ENCODE measurements at regions not wholly inside any gene's neighbourhood (a gene's known extent, or its start where the extent isn't known, plus 50 kb on each side); places are given as distances from the start of the nearest gene placed in this dataset.

DNA sequence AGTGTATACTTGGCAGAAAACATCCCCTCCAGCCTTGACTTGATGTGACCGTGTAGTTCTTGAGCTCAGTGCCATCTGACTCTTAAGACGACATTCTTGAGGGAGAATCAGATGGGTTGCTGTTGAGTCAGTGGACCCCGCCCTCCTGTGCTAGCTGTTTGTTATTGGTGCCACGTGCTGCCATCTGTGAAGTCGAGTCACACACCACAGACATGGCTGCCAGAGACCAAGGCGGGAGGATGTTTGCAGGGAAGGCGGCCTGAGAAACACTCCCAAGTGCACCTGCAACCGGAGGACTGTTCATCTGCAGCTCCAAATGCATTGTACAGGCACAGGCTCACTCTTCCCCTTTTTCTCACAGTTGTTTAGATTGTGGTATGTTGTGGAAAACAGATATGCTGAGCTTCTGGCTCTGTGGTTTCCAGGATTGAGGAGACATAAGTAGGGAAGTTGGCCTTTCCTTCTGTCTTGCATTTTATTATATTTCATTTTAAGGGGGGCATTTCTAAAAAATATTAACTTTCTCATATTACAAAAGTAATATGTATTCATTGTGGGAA, 345.3 kb upstream of the ZFP64 start:
- no peak overlapping the region for H3K4me3 ChIP-seq
- no peaks in the 10 kb centered on the region for H3K4me1 ChIP-seq
- TF ChIP-seq CTCF (IDR thresholded peaks at IDR 0.05): no peak
- intact Hi-C loops (cut with DNase I): no loop called here
- ATAC-seq (no peak), DNase-seq (no peak)
- no peak overlapping the region for H3K27ac ChIP-seq
- H3K36me3 ChIP-seq: no peaks in the 10 kb centered on the region
- no peaks in the 10 kb centered on the region for H3K27me3 ChIP-seq (ENCODE audit: low read depth)
- no peaks in the 10 kb centered on the region for H3K9me3 ChIP-seq

- Histone ChIP-seq H3K4me3 (no peak overlapping the region), H3K36me3 (no peaks in the 10 kb centered on the region), H3K27ac (no peak overlapping the region), H3K4me1 (no peaks in the 10 kb centered on the region), H3K9me3 (no peaks in the 10 kb centered on the region), H3K27me3 (ENCODE audit: low read depth) (no peaks in the 10 kb centered on the region)
- DNase-seq: no peak
- intact Hi-C loops (cut with DNase I): no loop called here
- no peak for TF ChIP-seq CTCF (IDR thresholded peaks at IDR 0.05)
- ATAC-seq: no peak
These were observed 344.5 kb upstream of the ZFP64 start for GRCh38 chr20:52536040-52536439.

DNA sequence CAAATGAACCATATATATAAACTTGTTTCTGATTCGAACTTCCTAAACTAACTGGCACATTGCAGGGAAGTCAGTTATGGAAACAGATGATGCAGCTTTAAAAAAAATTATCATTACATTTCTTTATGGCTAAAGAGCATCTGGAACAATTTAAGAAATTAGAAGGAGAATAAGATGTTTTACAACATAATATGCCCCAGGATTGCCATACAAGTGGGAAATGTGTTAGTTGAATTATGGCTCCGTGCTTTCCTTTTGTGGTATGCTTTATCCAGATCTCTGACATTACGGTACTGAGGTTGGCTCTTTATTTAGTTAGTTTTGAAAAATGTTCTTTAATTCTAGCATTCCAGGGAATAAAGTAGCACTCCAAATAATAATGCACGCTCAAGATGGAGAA, 343.0 kb upstream of the ZFP64 start:
- intact Hi-C loops (cut with DNase I): no loop called here
- TF ChIP-seq CTCF (IDR thresholded peaks at IDR 0.05): no peak
- no peaks in the 10 kb centered on the region for H3K27me3 ChIP-seq (ENCODE audit: low read depth)
- ATAC-seq: no peak
- no peaks in the 10 kb centered on the region for H3K36me3 ChIP-seq
- H3K4me3 ChIP-seq: no peak overlapping the region
- no peaks in the 10 kb centered on the region for H3K4me1 ChIP-seq
- no peaks in the 10 kb centered on the region for H3K9me3 ChIP-seq
- H3K27ac ChIP-seq: no peak overlapping the region
- no peak for DNase-seq

DNA sequence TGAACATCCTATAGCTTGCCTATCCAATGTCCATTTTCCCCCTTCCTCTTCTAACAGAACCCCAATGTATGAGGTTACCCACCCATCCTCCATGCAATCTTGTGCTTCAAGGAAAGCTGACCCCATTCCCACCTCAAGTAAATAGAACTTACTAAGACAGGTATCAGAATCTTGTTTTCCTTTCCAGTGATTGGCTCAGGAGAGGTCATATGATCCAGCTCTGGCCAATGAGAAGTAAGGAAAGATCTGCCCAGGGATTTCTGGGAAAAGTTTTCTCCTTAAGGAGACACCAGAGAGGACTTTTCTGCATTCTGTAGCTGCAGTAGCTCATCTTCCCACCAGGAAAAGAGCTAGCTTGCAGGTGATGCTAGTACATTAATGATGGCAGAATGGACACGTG, 341.8 kb upstream of the ZFP64 start:
- Histone ChIP-seq H3K4me1 (no peaks in the 10 kb centered on the region), H3K4me3 (no peak overlapping the region), H3K27me3 (ENCODE audit: low read depth) (no peaks in the 10 kb centered on the region), H3K9me3 (no peaks in the 10 kb centered on the region), H3K36me3 (no peaks in the 10 kb centered on the region), H3K27ac (no peak overlapping the region)
- no peak for TF ChIP-seq CTCF (IDR thresholded peaks at IDR 0.05)
- ATAC-seq (no peak), DNase-seq (no peak)
- intact Hi-C loops (cut with DNase I): no loop called here

GRCh38 chr20:52532674-52533073, 341.1 kb upstream of the ZFP64 start:
- no peaks in the 10 kb centered on the region for H3K9me3 ChIP-seq
- intact Hi-C loops (cut with DNase I): no loop called here
- H3K4me3 ChIP-seq: no peak overlapping the region
- no peak for DNase-seq
- no peaks in the 10 kb centered on the region for H3K36me3 ChIP-seq
- H3K27ac ChIP-seq: no peak overlapping the region
- TF ChIP-seq CTCF (IDR thresholded peaks at IDR 0.05): no peak
- H3K4me1 ChIP-seq: no peaks in the 10 kb centered on the region
- no peaks in the 10 kb centered on the region for H3K27me3 ChIP-seq (ENCODE audit: low read depth)
- ATAC-seq: no peak

DNA sequence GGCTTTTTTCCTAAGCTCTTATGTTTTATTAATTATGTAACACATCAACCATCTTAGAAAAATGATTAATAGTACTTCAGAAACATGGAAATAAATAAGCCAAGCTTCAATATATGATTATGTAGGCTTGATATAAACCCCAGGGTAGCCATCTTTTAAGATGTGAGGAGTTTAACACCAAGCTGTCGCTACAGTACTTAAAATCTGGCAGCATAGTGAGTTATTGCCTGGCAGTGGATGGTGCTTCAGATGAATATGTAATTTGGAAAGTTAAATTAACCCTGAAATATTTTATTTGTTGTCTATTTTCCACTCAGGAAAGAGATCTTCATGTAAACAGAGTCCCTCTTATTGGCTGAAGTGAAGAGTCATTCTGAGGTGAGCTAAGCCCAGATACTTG, 339.0 kb upstream of the ZFP64 start:
- no peak for TF ChIP-seq CTCF (IDR thresholded peaks at IDR 0.05)
- Histone ChIP-seq H3K4me3 (no peak overlapping the region), H3K27me3 (ENCODE audit: low read depth) (no peaks in the 10 kb centered on the region), H3K36me3 (no peaks in the 10 kb centered on the region), H3K27ac (no peak overlapping the region), H3K4me1 (no peaks in the 10 kb centered on the region), H3K9me3 (no peaks in the 10 kb centered on the region)
- intact Hi-C loops (cut with DNase I): no loop called here
- ATAC-seq (no peak), DNase-seq (no peak)

Measured in lower lobe of right lung (tissue), 2 donors.